ENCODE measurements at regions not wholly inside any gene's neighbourhood (a gene's known extent, or its start where the extent isn't known, plus 50 kb on each side); places are given as distances from the start of the nearest gene placed in this dataset.

- Mint-ChIP-seq H3K27me3 (ENCODE audit: insufficient read depth, low read depth, poor library complexity) (no peaks in the 10 kb centered on the region), H3K36me3 (ENCODE audit: low read depth) (no peaks in the 10 kb centered on the region), H3K4me3 (no peak overlapping the region), H3K4me1 (no peaks in the 10 kb centered on the region), H3K9me3 (no peaks in the 10 kb centered on the region), H3K27ac (no peak overlapping the region)
- no peak for ATAC-seq
- no peak overlapping the region for H2AFZ ChIP-seq
- H3K36me3 ChIP-seq (ENCODE audit: insufficient read depth), result no peaks in the 10 kb centered on the region
- no peak overlapping the region for H3K4me3 ChIP-seq
- H3F3A ChIP-seq (replicated peaks; ENCODE audit: low read depth), result no peaks in the 10 kb centered on the region
- no peak overlapping the region for H3K27ac ChIP-seq (ENCODE audit: low read depth)
- H3K4me1 ChIP-seq (ENCODE audit: insufficient read depth), result no peaks in the 10 kb centered on the region
- no peak for TF ChIP-seq NANOG (IDR thresholded peaks at IDR 0.05; ENCODE audit: borderline replicate concordance)
- no peak for TF ChIP-seq POLR2AphosphoS5 (IDR thresholded peaks at IDR 0.05; ENCODE audit: low read depth)
- no peak for TF ChIP-seq ZNF114 (CRISPR knock-in tag; IDR thresholded peaks at IDR 0.05)
- TF ChIP-seq STAT1 (IDR thresholded peaks at IDR 0.05; ENCODE audit: unreplicated experiment), result no peak
- TF ChIP-seq EZH2 (IDR thresholded peaks at IDR 0.05; ENCODE audit: low read depth, unreplicated experiment), result no peak
- TF ChIP-seq, protein P1, sequence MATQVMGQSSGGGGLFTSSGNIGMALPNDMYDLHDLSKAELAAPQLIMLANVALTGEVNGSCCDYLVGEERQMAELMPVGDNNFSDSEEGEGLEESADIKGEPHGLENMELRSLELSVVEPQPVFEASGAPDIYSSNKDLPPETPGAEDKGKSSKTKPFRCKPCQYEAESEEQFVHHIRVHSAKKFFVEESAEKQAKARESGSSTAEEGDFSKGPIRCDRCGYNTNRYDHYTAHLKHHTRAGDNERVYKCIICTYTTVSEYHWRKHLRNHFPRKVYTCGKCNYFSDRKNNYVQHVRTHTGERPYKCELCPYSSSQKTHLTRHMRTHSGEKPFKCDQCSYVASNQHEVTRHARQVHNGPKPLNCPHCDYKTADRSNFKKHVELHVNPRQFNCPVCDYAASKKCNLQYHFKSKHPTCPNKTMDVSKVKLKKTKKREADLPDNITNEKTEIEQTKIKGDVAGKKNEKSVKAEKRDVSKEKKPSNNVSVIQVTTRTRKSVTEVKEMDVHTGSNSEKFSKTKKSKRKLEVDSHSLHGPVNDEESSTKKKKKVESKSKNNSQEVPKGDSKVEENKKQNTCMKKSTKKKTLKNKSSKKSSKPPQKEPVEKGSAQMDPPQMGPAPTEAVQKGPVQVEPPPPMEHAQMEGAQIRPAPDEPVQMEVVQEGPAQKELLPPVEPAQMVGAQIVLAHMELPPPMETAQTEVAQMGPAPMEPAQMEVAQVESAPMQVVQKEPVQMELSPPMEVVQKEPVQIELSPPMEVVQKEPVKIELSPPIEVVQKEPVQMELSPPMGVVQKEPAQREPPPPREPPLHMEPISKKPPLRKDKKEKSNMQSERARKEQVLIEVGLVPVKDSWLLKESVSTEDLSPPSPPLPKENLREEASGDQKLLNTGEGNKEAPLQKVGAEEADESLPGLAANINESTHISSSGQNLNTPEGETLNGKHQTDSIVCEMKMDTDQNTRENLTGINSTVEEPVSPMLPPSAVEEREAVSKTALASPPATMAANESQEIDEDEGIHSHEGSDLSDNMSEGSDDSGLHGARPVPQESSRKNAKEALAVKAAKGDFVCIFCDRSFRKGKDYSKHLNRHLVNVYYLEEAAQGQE (IDR thresholded peaks at IDR 0.05; ENCODE audit: unreplicated experiment), result no peak
- TF ChIP-seq JUNB (IDR thresholded peaks at IDR 0.05; ENCODE audit: unreplicated experiment), result no peak
- TF ChIP-seq, protein P2, sequence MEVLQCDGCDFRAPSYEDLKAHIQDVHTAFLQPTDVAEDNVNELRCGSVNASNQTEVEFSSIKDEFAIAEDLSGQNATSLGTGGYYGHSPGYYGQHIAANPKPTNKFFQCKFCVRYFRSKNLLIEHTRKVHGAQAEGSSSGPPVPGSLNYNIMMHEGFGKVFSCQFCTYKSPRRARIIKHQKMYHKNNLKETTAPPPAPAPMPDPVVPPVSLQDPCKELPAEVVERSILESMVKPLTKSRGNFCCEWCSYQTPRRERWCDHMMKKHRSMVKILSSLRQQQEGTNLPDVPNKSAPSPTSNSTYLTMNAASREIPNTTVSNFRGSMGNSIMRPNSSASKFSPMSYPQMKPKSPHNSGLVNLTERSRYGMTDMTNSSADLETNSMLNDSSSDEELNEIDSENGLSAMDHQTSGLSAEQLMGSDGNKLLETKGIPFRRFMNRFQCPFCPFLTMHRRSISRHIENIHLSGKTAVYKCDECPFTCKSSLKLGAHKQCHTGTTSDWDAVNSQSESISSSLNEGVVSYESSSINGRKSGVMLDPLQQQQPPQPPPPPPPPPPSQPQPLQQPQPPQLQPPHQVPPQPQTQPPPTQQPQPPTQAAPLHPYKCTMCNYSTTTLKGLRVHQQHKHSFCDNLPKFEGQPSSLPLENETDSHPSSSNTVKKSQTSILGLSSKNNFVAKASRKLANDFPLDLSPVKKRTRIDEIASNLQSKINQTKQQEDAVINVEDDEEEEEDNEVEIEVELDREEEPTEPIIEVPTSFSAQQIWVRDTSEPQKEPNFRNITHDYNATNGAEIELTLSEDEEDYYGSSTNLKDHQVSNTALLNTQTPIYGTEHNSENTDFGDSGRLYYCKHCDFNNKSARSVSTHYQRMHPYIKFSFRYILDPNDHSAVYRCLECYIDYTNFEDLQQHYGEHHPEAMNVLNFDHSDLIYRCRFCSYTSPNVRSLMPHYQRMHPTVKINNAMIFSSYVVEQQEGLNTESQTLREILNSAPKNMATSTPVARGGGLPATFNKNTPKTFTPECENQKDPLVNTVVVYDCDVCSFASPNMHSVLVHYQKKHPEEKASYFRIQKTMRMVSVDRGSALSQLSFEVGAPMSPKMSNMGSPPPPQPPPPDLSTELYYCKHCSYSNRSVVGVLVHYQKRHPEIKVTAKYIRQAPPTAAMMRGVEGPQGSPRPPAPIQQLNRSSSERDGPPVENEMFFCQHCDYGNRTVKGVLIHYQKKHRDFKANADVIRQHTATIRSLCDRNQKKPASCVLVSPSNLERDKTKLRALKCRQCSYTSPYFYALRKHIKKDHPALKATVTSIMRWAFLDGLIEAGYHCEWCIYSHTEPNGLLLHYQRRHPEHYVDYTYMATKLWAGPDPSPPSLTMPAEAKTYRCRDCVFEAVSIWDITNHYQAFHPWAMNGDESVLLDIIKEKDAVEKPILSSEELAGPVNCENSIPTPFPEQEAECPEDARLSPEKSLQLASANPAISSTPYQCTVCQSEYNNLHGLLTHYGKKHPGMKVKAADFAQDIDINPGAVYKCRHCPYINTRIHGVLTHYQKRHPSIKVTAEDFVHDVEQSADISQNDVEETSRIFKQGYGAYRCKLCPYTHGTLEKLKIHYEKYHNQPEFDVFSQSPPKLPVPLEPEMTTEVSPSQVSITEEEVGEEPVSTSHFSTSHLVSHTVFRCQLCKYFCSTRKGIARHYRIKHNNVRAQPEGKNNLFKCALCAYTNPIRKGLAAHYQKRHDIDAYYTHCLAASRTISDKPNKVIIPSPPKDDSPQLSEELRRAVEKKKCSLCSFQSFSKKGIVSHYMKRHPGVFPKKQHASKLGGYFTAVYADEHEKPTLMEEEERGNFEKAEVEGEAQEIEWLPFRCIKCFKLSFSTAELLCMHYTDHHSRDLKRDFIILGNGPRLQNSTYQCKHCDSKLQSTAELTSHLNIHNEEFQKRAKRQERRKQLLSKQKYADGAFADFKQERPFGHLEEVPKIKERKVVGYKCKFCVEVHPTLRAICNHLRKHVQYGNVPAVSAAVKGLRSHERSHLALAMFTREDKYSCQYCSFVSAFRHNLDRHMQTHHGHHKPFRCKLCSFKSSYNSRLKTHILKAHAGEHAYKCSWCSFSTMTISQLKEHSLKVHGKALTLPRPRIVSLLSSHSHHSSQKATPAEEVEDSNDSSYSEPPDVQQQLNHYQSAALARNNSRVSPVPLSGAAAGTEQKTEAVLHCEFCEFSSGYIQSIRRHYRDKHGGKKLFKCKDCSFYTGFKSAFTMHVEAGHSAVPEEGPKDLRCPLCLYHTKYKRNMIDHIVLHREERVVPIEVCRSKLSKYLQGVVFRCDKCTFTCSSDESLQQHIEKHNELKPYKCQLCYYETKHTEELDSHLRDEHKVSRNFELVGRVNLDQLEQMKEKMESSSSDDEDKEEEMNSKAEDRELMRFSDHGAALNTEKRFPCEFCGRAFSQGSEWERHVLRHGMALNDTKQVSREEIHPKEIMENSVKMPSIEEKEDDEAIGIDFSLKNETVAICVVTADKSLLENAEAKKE (CRISPR knock-in tag; IDR thresholded peaks at IDR 0.05), result no peak
- no peak for TF ChIP-seq ZNF331 (CRISPR knock-in tag; IDR thresholded peaks at IDR 0.05; ENCODE audit: low read depth)
- TF ChIP-seq EZH2phosphoT487 (IDR thresholded peaks at IDR 0.05; ENCODE audit: unreplicated experiment), result no peak
- TF ChIP-seq CREB1 (CRISPR knock-in tag; IDR thresholded peaks at IDR 0.05; ENCODE audit: low read depth), result no peak
- TF ChIP-seq, protein P3, sequence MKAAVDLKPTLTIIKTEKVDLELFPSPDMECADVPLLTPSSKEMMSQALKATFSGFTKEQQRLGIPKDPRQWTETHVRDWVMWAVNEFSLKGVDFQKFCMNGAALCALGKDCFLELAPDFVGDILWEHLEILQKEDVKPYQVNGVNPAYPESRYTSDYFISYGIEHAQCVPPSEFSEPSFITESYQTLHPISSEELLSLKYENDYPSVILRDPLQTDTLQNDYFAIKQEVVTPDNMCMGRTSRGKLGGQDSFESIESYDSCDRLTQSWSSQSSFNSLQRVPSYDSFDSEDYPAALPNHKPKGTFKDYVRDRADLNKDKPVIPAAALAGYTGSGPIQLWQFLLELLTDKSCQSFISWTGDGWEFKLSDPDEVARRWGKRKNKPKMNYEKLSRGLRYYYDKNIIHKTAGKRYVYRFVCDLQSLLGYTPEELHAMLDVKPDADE (IDR thresholded peaks at IDR 0.05), result no peak
- TF ChIP-seq CTCF (conservative IDR thresholded peaks at IDR 0.05; ENCODE audit: low read depth in 2 of 2), result no peak
- H3K79me2 ChIP-seq (replicated peaks; ENCODE audit: insufficient read depth), result no peaks in the 10 kb centered on the region
- H3K27me3 ChIP-seq (ENCODE audit: insufficient read depth), result no peaks in the 10 kb centered on the region
- peaks cover 24% of the 10 kb centered on the region; the same call in 1 of the 2 replicates for H3K9me2 ChIP-seq (ENCODE audit: insufficient read depth)
- H4K20me1 ChIP-seq (replicated peaks; ENCODE audit: insufficient read depth), result no peaks in the 10 kb centered on the region
- DNase-seq (ENCODE audit: low spot score), result no peak
- H3K4me2 ChIP-seq, result no peak overlapping the region
Observed at GRCh38 chr1:183710734-183711133, 57.6 kb upstream of the APOBEC4 start.

Data from GM23338 (cell line).